Thyroid gland (tissue), 4 donors: ENCODE measurements at regions not wholly inside any gene's neighbourhood (a gene's known extent, or its start where the extent isn't known, plus 50 kb on each side); places are given as distances from the start of the nearest gene placed in this dataset.

Experiments
- CTCF ChIP-seq, 6 experiments: fragments of 200-600 bp in 3 of 6; fragments of 450-650 bp in 3 of 6; sonication (generic) in 3 of 6; IDR thresholded peaks; one replicate each; pipeline ENCODE4 v1.5.1; 2016 to 2019; ENCODE audit warnings: antibody characterized with exemption in 6 of 6, mild to moderate bottlenecking in 2 of 6, inconsistent platforms in 1 of 6, moderate library complexity in 1 of 6
- POLR2A ChIP-seq, 2 donors: fragments of 450-650 bp; IDR thresholded peaks; one replicate each; pipeline ENCODE4 v1.6.1; 2017; ENCODE audit warnings: antibody characterized with exemption in 2 of 2, mild to moderate bottlenecking in 2 of 2, moderate library complexity in 1 of 2

- TF ChIP-seq CTCF (IDR thresholded peaks at IDR 0.05) (no peak), POLR2A (IDR thresholded peaks at IDR 0.05) (no peak)
Observed at GRCh38 chr5:89721353-89721752, 688.2 kb downstream of the CETN3 start.
